Transverse colon (tissue), 4 donors: ENCODE measurements at regions not wholly inside any gene's neighbourhood (a gene's known extent, or its start where the extent isn't known, plus 50 kb on each side); places are given as distances from the start of the nearest gene placed in this dataset.

Source experiments
- CTCF ChIP-seq, 5 experiments: fragments of 200-600 bp in 3 of 5; fragments of 450-650 bp in 2 of 5; sonication (generic) in 3 of 5; IDR thresholded peaks; 1 replicate in 2 of 5; 2 replicates in 3 of 5; pipeline ENCODE4 v1.5.1; 2016 to 2017; ENCODE audit warnings: antibody characterized with exemption in 5 of 5, inconsistent platforms in 3 of 5, mild to moderate bottlenecking in 2 of 5, moderate library complexity in 1 of 5
- EP300 ChIP-seq: sonication (generic); formaldehyde crosslinking; IDR thresholded peaks from one replicate; pipeline ENCODE4 v1.6.1; 2017; ENCODE audit warnings: antibody characterized with exemption, low read depth
- POLR2A ChIP-seq: fragments of 450-650 bp; IDR thresholded peaks from one replicate; pipeline ENCODE4 v1.6.1; 2016; ENCODE audit warnings: antibody characterized with exemption, mild to moderate bottlenecking, moderate library complexity
- POLR2AphosphoS5 ChIP-seq, 3 donors: sonication (generic); formaldehyde crosslinking; IDR thresholded peaks; one replicate each; pipeline ENCODE4 v1.6.1; 2016; ENCODE audit warnings: antibody characterized with exemption in 3 of 3

GRCh38 chr14:35986219-35986573 lies 160.1 kb downstream of the BRMS1L start:
- TF ChIP-seq POLR2A (no peak), CTCF (IDR thresholded peaks at IDR 0.05) (no peak), EP300 (no peak), POLR2AphosphoS5 (IDR thresholded peaks at IDR 0.05) (no peak)
